NCI-H748 (cell line): ENCODE measurements at regions not wholly inside any gene's neighbourhood (a gene's known extent, or its start where the extent isn't known, plus 50 kb on each side); places are given as distances from the start of the nearest gene placed in this dataset.

ENCODE experiments used
- DNase-seq: peaks from one replicate; lab custom pipeline; 2025; ENCODE audit not compliant: unreplicated experiment; lab: John Stamatoyannopoulos, UW

- no peak for DNase-seq
These were observed 462.0 kb downstream of the CDH11 start for GRCh38 chr16:64659866-64660265.

DNA sequence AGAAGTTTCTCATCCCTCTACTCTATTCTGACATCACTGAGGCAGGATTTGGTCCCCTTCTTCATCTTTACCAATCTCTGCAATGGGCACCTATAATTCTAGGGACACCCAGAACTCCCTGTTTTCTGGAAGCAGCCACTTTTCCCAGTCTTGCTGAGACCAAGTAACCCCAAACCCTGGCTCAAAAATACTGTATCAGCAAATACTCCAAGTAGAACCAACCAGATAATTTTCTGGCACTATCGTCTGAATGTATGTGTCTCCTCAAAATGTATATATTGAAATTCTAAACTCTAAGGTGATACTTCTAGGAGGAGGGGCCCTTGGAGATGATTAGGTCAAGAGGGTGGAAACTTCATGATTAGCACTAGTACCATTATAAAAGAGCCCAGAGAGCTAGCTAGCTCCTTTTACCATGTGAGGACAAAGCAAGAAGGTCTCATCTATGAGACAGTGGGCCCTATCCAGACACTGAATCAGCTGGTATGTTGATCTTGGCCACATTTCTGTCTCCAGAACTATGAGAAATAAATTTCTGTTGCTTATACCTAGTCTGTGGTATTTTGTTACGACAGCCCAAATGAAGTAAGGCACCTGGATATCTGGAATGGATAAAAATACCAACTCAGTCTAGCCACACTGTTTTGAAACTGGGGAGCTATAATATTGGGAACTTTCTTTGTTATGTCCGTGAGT lies 464.4 kb downstream of the CDH11 start:
- no peak for DNase-seq

DNA sequence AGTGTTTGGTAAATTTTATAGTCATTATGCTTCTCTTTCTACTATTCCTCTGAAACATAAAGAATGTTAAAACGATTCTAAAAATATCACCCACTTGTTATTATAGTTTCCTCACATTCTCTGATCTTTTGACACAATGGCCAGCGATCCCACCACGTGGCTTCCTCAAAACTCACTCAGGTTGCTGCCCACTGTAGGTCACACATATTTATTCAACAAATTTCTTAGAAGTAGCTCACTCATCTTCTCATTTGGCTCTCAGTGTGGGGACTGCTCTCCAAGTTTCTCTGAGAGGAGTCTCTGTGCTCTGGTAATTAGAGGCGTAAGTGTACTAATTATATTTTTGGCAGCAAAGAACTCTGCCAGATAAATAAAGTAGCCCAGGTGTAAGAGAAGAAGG lies 465.4 kb downstream of the CDH11 start:
- no peak for DNase-seq

DNA sequence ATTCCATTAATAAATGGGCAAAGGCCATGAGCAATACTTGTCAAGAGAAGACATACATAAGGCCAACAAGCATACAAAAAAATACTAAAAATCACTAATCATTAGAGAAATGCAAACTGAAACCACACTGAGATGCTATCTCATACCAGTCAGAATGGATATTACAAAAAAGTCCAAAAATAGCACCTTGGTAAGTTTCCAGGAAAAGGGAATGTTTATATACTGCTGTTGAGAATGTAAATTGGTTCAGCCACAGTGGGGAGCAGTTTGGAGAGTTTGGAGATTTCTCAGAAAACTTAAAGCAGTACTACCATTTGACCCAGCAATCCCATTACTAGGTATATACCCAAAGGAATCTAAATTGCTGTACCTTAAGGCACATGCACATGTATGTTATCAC lies 467.7 kb downstream of the CDH11 start:
- DNase-seq: no peak

DNA sequence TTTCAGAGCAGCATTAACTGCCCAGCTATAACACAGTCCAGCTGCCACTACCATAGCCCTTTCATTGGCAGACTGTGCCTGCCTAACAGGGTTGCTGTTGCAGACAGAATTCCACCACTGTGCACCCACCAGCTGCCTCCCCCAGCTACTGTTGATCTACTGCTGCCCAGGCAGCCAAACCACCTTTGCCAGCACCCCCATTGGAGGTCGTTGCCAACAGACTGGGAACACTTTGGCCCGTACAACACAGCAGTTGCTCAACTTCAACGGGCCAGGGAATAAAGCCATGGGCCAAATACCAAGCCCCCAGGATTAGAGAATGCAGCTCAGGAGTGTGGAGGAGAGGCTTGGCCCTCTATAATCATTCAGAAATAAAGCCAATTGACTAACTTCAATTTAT lies 473.6 kb downstream of the CDH11 start:
- DNase-seq: no peak

GRCh38 chr16:64641343-64641742 lies 480.5 kb downstream of the CDH11 start:
- DNase-seq: no peak

DNA sequence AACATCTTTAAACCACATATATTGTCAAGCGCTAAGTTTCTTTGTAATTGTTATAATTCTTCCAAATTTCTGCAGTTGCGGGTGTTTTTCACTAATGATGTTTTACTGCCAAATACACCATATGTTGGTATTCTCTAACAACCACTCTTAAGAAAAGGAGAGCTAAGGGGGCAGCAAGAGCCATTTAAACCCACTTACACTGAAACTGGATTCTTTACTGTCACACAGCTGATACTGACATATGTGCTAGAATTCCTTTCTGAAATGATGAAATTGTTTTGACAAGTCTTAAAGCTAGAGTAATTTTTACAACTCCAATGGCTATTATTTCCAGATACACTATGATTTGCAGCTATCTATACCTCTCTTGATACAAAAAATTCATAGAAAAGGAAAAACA lies 483.1 kb downstream of the CDH11 start:
- DNase-seq: no peak

GRCh38 chr16:64629622-64630021 lies 492.2 kb downstream of the CDH11 start:
- DNase-seq: no peak

DNA sequence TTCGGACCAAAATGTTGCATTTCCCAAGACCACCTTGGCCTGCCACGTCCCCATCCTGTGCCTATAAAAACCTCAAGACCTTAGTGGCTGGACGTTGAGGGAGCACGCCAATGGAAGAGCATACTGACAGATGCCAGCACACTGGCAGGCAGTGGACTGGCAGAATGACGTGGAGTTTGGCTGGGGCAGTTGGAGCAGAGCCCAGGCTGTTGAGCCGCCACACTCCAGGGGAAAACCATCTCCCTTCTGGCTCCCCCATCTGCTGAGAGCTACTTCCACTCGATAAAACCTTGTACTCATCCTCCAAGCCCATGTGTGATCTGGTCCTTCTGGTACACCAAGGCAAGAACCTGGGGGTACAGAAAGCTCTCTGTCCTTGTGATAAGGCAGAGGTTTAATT lies 494.1 kb downstream of the CDH11 start:
- DNase-seq: no peak

DNA sequence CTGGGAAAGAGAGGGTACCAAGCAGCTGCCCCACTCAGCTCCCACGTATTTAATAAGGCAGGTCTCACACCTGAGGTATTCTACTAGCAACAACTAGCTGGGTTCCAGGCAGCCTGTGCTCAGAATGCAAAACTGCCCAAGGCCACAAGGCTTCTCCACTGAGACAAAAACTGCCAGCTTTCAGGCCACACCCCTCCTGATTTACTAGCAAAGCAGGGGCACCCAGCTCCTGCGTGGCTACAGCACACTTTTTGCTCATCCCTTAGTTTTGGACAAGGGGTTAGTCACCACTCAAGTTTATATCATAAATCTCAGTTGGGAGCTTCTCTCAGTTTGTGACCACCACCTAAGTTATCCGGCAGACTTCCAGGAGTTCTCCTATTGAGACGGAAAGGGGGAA lies 494.6 kb downstream of the CDH11 start:
- peak; percentile 4 for DNase-seq

DNA sequence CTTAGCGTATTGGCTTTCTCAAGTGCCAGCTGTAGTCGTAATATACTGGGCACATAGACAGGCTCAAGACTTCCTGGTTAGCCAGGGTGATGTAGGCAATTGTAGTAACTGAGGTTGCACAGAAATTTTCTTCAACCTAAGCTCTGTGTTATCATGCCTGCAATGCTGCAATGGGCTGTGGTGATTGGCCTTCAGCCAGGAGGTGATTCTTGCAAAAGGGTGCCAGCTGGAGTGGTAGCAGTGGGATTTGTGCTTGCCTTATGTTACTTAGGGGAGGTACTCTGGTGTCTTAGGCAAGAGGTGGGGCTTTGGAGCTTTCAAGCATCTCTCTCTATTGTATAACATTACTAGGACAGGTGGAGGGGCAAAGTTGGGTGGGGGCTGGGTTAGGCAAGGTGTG lies 495.1 kb downstream of the CDH11 start:
- DNase-seq: no peak

DNA sequence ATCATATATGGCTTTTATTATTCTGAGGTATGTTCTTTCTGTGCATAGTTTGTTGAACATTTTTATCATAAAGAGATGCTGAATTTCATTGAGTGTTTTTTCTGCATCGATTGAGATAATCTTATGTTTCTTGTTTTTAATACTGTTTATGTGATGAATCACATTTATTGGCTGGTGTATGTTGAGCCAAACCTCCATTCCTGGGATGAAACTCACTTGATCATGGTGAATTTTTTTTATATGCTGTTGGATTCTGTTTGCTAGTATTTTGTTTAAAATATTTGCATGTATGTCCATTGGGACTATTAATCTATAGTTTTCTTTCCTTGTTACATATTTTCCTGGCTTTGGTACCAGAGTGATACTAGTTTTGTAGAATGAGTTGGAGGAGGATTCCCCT lies 500.2 kb downstream of the CDH11 start:
- DNase-seq: no peak

- DNase-seq: no peak
These were observed 503.9 kb downstream of the CDH11 start for GRCh38 chr16:64617836-64618476.

GRCh38 chr16:64615630-64616280 lies 506.1 kb downstream of the CDH11 start:
- peak; percentile 49 for DNase-seq

GRCh38 chr16:64596196-64596595 lies 525.7 kb downstream of the CDH11 start:
- DNase-seq: no peak

GRCh38 chr16:64590513-64590912 lies 531.4 kb downstream of the CDH11 start:
- DNase-seq: no peak

GRCh38 chr16:64589836-64590235 lies 532.0 kb downstream of the CDH11 start:
- DNase-seq: no peak

DNA sequence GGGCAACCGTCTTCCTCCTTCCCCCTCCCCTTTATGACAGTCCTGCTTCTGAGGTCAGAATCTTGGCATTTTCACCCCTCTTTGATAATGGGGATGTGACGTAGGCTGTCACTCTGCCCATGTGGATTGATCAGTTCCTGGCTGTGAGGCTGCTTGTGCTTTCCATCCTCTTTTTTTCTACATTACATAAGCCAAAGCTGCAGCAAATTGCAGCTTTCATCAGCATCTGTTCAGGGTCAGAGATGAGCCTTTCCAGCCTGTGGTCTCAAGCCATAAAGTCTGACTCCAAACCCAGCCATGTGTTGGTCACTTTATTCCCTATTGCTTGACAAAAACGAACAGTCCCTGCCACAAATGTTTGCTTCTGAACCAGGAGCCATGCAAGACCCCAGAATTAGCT lies 535.1 kb downstream of the CDH11 start:
- no peak for DNase-seq

- no peak for DNase-seq
These were observed 536.5 kb downstream of the CDH11 start for GRCh38 chr16:64585367-64585766.

GRCh38 chr16:64580558-64580957 lies 541.3 kb downstream of the CDH11 start:
- DNase-seq: peak; percentile 43

DNA sequence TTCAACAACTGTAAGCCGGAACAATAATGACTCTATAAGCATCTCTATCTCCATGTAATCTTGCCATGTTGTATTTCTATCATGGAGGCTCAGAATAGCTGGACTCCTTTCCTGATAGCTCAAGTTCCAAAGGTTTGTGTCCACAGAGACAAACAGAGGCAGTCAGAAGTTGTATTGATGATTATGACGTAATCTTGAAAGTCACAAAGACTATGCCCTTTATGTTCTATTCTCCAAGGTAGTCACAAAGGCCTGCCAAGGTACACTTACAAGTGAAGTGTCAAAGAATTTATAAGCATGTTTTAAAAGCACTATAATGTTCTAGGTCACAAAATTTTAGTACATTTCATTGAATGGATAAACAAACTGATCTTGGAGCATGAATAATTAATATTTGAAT lies 542.2 kb downstream of the CDH11 start:
- DNase-seq: no peak

DNA sequence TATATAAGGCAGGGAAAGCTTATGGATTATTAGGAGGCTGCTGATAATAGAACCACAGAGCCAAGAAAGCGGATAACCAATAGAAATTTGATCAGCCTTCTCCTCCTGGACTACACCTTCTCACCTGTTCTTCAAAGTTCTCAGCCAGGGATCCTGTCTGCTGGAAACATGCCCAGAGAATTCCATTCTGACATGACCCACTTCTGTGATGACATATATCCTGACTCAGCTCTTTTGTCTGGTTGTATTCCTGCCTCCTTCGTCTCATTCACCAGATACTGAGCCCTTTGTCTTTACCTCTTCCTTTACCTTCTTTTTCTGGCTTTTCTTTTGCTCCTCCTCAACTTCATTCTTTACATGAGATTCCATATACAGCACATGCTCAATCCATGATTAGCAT lies 576.1 kb downstream of the CDH11 start:
- DNase-seq: no peak
